ENCODE measurements at regions not wholly inside any gene's neighbourhood (a gene's known extent, or its start where the extent isn't known, plus 50 kb on each side); places are given as distances from the start of the nearest gene placed in this dataset.

GRCh38 chr4:186871856-186872255 is 148.2 kb upstream of the FAT1 start:
- TF ChIP-seq YY1 (IDR thresholded peaks at IDR 0.05; ENCODE audit: insufficient read depth, insufficient read length), result no peak
- TF ChIP-seq SUZ12 (IDR thresholded peaks at IDR 0.05; ENCODE audit: extremely low read depth, insufficient read depth, insufficient read length), result no peak
- no peak for TF ChIP-seq ZNF274 (IDR thresholded peaks at IDR 0.05; ENCODE audit: low read depth, low read length)

All from NT2/D1 (cell line).